ENCODE measurements at regions not wholly inside any gene's neighbourhood (a gene's known extent, or its start where the extent isn't known, plus 50 kb on each side); places are given as distances from the start of the nearest gene placed in this dataset.
"Not testable (repeated sequence)": the region's sequence is repeated elsewhere in the genome, so short reads cannot be mapped to it uniquely, and the experiment has no call there.

DNA sequence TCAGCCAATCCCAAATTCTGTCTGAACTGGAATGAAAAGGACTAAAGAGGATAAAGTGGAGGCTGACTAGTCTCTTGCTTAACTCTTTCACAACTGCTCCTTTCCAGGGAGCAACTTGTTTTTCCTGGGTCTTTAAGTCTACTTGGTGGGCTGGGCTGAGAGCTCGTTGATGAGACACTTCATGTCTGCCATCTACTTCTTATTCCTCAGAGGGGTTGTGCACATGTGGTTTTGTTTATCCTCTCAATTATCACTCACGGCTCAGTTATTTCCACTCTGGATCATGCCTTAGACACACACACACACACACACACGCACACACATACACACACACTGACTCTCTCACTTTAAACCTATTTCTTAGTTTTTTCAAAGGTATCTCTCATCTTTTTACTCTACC, 298.6 kb upstream of the MTPN start:
- no peak for DNase-seq (ENCODE audit: low spot score)
- Mint-ChIP-seq H3K27ac (ENCODE audit: unreplicated experiment) (no peak overlapping the region), H3K27me3 (ENCODE audit: unreplicated experiment) (no peaks in the 10 kb centered on the region), H3K4me3 (ENCODE audit: unreplicated experiment) (no peak overlapping the region), H3K36me3 (ENCODE audit: low read depth, unreplicated experiment) (no peaks in the 10 kb centered on the region), H3K4me1 (ENCODE audit: unreplicated experiment) (no peaks in the 10 kb centered on the region), H3K9me3 (ENCODE audit: unreplicated experiment) (no peaks in the 10 kb centered on the region)
- TF ChIP-seq, protein P1, sequence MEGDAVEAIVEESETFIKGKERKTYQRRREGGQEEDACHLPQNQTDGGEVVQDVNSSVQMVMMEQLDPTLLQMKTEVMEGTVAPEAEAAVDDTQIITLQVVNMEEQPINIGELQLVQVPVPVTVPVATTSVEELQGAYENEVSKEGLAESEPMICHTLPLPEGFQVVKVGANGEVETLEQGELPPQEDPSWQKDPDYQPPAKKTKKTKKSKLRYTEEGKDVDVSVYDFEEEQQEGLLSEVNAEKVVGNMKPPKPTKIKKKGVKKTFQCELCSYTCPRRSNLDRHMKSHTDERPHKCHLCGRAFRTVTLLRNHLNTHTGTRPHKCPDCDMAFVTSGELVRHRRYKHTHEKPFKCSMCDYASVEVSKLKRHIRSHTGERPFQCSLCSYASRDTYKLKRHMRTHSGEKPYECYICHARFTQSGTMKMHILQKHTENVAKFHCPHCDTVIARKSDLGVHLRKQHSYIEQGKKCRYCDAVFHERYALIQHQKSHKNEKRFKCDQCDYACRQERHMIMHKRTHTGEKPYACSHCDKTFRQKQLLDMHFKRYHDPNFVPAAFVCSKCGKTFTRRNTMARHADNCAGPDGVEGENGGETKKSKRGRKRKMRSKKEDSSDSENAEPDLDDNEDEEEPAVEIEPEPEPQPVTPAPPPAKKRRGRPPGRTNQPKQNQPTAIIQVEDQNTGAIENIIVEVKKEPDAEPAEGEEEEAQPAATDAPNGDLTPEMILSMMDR (IDR thresholded peaks at IDR 0.05; ENCODE audit: unreplicated experiment): no peak

DNA sequence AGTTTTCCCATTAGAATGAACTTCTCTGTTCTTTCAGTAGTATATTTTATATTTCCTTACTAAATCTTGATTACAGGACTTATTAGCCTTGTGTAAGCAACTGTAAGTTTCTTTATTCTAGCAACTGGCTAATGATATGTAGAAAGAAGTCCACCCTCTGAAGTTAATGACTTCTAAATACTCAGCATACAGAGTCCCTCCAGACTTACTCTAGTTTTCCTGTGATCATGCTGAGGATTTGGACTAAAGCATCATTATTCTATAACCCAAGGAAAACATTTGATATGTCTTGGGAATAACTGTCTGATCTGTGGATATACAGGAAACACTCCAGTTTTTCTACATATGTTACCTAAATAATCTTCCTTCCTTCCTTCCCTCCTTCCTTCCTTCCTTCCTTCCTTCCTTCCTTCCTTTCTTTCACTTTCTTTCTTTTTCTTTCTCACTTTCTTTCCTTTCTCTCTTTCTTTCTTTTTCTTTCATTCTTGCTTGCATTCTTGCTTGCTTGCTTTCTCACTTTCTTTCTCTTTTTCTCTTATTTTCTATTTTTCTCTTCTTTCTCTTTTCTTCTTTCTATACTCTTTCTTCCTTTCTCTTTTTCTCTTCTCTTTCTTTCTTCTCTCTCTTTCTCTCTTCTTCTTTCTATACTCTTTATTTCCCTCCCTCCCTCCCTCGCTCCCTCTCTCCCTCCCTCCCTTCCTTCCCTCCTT, 297.6 kb upstream of the MTPN start:
- Mint-ChIP-seq H3K27me3 (ENCODE audit: unreplicated experiment) (no peaks in the 10 kb centered on the region), H3K9me3 (ENCODE audit: unreplicated experiment) (no peaks in the 10 kb centered on the region), H3K36me3 (ENCODE audit: low read depth, unreplicated experiment) (no peaks in the 10 kb centered on the region), H3K4me3 (ENCODE audit: unreplicated experiment) (no peak overlapping the region), H3K27ac (ENCODE audit: unreplicated experiment) (no peak overlapping the region), H3K4me1 (ENCODE audit: unreplicated experiment) (no peaks in the 10 kb centered on the region)
- DNase-seq (ENCODE audit: low spot score): no peak
- TF ChIP-seq, protein P1 (IDR thresholded peaks at IDR 0.05; ENCODE audit: unreplicated experiment): no peak

DNA sequence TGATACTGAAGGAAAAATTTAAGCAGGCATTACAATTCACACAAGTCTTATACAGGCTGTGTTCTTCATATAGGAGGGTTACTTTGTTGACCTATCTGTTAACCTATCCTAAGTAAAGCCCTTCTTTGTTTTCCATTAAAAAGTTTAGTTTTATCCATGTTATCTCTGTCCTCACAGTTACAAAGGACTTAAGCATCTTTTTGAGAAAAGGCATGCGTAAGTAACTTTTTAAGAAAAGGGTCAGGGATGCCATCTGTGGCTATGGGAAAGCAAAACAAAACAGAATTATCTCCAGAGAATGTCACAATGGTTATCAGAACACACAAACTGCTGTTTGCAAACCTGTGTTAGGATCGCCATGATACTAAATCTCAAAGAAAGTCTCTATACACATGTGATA, 295.8 kb upstream of the MTPN start:
- H3K4me3 Mint-ChIP-seq (ENCODE audit: unreplicated experiment): no peak overlapping the region
- H3K27me3 Mint-ChIP-seq (ENCODE audit: unreplicated experiment): no peaks in the 10 kb centered on the region
- TF ChIP-seq, protein P1 (IDR thresholded peaks at IDR 0.05; ENCODE audit: unreplicated experiment): no peak
- no peak overlapping the region for H3K27ac Mint-ChIP-seq (ENCODE audit: unreplicated experiment)
- H3K36me3 Mint-ChIP-seq (ENCODE audit: low read depth, unreplicated experiment): no peaks in the 10 kb centered on the region
- H3K9me3 Mint-ChIP-seq (ENCODE audit: unreplicated experiment): peaks cover 4% of the 10 kb centered on the region
- no peaks in the 10 kb centered on the region for H3K4me1 Mint-ChIP-seq (ENCODE audit: unreplicated experiment)
- no peak for DNase-seq (ENCODE audit: low spot score)

DNA sequence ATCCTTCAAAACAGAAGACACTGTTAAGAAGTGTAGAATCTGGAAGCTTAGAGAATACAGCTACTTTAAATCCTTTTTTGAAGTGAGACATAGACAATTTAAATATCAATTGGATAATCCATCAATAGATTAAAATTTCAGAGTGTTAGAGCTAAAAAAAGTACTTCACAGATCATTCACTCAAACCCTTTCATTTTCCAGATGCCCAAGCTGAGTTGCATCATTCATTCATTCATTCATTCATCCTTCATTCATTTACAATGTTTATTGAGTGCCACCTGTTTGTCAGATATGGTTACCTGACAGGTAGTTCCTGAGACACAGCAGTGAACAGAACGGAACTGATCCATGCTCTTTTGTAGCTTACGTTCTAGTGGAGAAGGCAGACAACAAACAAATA, 290.7 kb upstream of the MTPN start:
- TF ChIP-seq, protein P1 (IDR thresholded peaks at IDR 0.05; ENCODE audit: unreplicated experiment): no peak
- Mint-ChIP-seq H3K4me3 (ENCODE audit: unreplicated experiment) (no peak overlapping the region), H3K27ac (ENCODE audit: unreplicated experiment) (no peak overlapping the region), H3K9me3 (ENCODE audit: unreplicated experiment) (peaks cover 21% of the 10 kb centered on the region), H3K27me3 (ENCODE audit: unreplicated experiment) (no peaks in the 10 kb centered on the region), H3K36me3 (ENCODE audit: low read depth, unreplicated experiment) (peaks cover 7% of the 10 kb centered on the region), H3K4me1 (ENCODE audit: unreplicated experiment) (no peaks in the 10 kb centered on the region)
- no peak for DNase-seq (ENCODE audit: low spot score)

DNA sequence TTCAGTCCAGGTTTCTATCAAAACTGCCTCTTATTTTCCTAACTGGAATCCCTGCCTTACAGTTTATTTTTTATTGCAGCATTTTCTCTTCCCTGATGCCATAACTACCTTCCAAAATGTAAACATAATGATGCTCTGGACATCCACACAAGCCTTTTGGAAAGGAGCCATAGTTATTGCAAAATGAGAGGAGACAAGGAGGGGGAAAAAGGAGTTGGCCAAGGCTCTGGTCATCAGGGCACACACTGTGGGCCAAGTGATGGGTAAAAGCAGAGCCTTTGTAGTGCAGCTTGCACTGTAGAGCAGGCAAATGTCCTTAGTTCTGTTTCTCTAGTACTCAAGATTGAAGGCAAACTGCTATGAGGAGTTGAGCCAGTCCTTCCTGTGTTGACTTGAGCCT, 289.3 kb upstream of the MTPN start:
- no peak overlapping the region for H3K4me3 Mint-ChIP-seq (ENCODE audit: unreplicated experiment)
- H3K9me3 Mint-ChIP-seq (ENCODE audit: unreplicated experiment): peaks cover 26% of the 10 kb centered on the region
- no peaks in the 10 kb centered on the region for H3K27me3 Mint-ChIP-seq (ENCODE audit: unreplicated experiment)
- H3K36me3 Mint-ChIP-seq (ENCODE audit: low read depth, unreplicated experiment): peaks cover 16% of the 10 kb centered on the region
- DNase-seq (ENCODE audit: low spot score): no peak
- TF ChIP-seq, protein P1 (IDR thresholded peaks at IDR 0.05; ENCODE audit: unreplicated experiment): no peak
- H3K4me1 Mint-ChIP-seq (ENCODE audit: unreplicated experiment): no peaks in the 10 kb centered on the region
- H3K27ac Mint-ChIP-seq (ENCODE audit: unreplicated experiment): no peak overlapping the region

DNA sequence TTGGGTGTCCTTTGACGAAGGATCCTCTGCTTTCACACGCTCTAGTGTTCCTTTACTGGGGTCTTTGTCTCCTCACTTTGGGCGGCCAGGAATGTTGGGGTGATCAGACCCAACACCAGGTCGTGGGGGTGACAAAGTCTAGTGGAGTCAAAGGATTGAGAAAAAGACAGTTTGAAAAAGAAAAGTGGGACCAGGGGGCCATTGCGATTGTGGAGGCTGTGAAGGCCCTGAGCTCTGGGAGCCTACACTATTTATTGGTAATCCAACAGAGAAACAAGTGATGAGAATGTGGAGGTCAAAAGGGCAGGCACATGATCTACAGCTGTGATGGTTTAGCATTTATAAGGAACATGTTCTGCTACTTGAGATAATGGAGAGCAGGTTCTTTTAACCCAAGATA, 287.1 kb upstream of the MTPN start:
- Mint-ChIP-seq H3K36me3 (ENCODE audit: low read depth, unreplicated experiment) (peaks cover 29% of the 10 kb centered on the region), H3K9me3 (ENCODE audit: unreplicated experiment) (peaks cover 35% of the 10 kb centered on the region)
- H3K4me1 Mint-ChIP-seq (ENCODE audit: unreplicated experiment); H3K27ac Mint-ChIP-seq (ENCODE audit: unreplicated experiment); H3K4me3 Mint-ChIP-seq (ENCODE audit: unreplicated experiment); DNase-seq (ENCODE audit: low spot score); H3K27me3 Mint-ChIP-seq (ENCODE audit: unreplicated experiment): not testable (repeated sequence)

DNA sequence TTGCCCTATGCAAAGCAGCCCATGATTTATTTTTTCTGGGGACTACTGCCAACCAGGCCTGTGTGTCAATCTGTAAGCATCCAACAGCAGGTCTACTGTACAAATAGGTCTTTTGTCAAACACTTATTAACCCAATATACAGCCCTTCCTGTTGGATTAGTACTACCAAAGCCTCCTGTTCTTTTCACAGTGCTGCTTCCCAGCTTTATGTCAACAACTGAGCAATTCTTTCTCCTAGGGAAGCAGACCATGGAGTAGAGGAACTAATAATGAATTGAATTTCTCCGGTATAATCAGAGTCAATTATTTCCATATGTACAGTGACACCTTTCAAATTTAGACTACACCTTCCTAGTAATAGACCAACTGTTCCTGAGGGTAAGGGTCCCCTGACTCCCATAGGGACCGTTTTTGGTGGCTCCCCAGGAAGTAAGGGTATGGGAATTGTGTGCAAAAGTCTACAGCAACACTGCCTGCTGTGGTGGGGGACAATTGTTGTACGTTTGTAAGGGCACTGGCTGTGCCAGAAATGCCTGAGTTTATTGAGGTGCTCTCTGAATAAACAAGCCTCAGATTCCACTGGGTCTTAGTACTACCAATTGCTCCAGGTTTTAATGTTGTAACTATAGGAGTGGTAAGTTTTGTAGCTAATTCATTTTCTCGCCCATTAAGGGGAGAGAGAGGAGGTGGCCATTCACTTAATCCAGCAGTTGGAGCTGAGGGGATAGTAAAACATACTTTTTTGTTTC, 286.1 kb upstream of the MTPN start:
- peaks cover 29% of the 10 kb centered on the region for H3K36me3 Mint-ChIP-seq (ENCODE audit: low read depth, unreplicated experiment)
- H3K4me1 Mint-ChIP-seq (ENCODE audit: unreplicated experiment); DNase-seq (ENCODE audit: low spot score); H3K27ac Mint-ChIP-seq (ENCODE audit: unreplicated experiment); H3K27me3 Mint-ChIP-seq (ENCODE audit: unreplicated experiment); H3K4me3 Mint-ChIP-seq (ENCODE audit: unreplicated experiment): not testable (repeated sequence)
- H3K9me3 Mint-ChIP-seq (ENCODE audit: unreplicated experiment): peaks cover 35% of the 10 kb centered on the region
